Thymus (tissue), 11 donors: ENCODE measurements at regions not wholly inside any gene's neighbourhood (a gene's known extent, or its start where the extent isn't known, plus 50 kb on each side); places are given as distances from the start of the nearest gene placed in this dataset.
"Not testable (repeated sequence)": the region's sequence is repeated elsewhere in the genome, so short reads cannot be mapped to it uniquely, and the experiment has no call there.

Experiments
- DNase-seq, 9 donors: peaks; one replicate each; pipeline ENCODE4 v3.0.0-alpha.2; 2013; ENCODE audit warnings: low spot score in 9 of 9, low read depth in 6 of 9, missing footprints in 1 of 9
- H3K27ac ChIP-seq, 2 donors: one replicate each; pipeline ENCODE4 v1.5.1; 2013; ENCODE audit warnings: control low read depth in 1 of 2, low read depth in 1 of 2, low read length in 1 of 2, mild to moderate bottlenecking in 1 of 2, moderate library complexity in 1 of 2
- H3K27me3 ChIP-seq, 2 donors: one replicate each; pipeline ENCODE4 v1.5.1; 2013; ENCODE audit warnings: low read length in 1 of 2; ENCODE audit not compliant: control insufficient read depth in 2 of 2, insufficient read depth in 1 of 2
- H3K36me3 ChIP-seq, 2 donors: one replicate each; pipeline ENCODE4 v1.5.1; 2013; ENCODE audit warnings: low read length in 1 of 2, mild to moderate bottlenecking in 1 of 2, moderate library complexity in 1 of 2; ENCODE audit not compliant: control insufficient read depth in 2 of 2, insufficient read depth in 2 of 2
- H3K4me1 ChIP-seq, 2 donors: one replicate each; pipeline ENCODE4 v1.5.1; 2013; ENCODE audit warnings: low read length in 2 of 2; ENCODE audit not compliant: control insufficient read depth in 2 of 2, insufficient read depth in 2 of 2
- H3K4me3 ChIP-seq, 2 donors: one replicate each; pipeline ENCODE4 v1.5.1; 2013; ENCODE audit warnings: low read length in 2 of 2, control low read depth in 1 of 2, mild to moderate bottlenecking in 1 of 2
- H3K9me3 ChIP-seq, 2 donors: one replicate each; pipeline ENCODE4 v1.5.1; 2013; ENCODE audit warnings: low read length in 1 of 2, mild to moderate bottlenecking in 1 of 2; ENCODE audit not compliant: control insufficient read depth in 2 of 2, insufficient read depth in 1 of 2
- WGBS: extraction: QIAGEN DNeasy Blood & Tissue Kit; methylation state at CpG from one replicate; pipeline ENCODE4 v1.1.7; 2013; 5-methylcytosine and 5-hydroxymethylcytosine counted together
- donor health status: healthy.

GRCh38 chr7:65453341-65454030, 79.8 kb downstream of the ZNF92 start:
- H3K4me3 ChIP-seq = no peak overlapping the region
- no peak for DNase-seq
- no peaks in the 10 kb centered on the region for H3K27me3 ChIP-seq
- 61% methylated on average over 9 of the region's 9 CpGs for WGBS
- H3K9me3 ChIP-seq = no peaks in the 10 kb centered on the region
- H3K27ac ChIP-seq = no peak overlapping the region
- no peaks in the 10 kb centered on the region for H3K4me1 ChIP-seq
- no peaks in the 10 kb centered on the region for H3K36me3 ChIP-seq

GRCh38 chr7:65454469-65454868, 80.8 kb downstream of the ZNF92 start:
- H3K9me3 ChIP-seq = no peaks in the 10 kb centered on the region
- H3K27me3 ChIP-seq = no peaks in the 10 kb centered on the region
- H3K36me3 ChIP-seq = no peaks in the 10 kb centered on the region
- H3K4me3 ChIP-seq = no peak overlapping the region
- no peak overlapping the region for H3K27ac ChIP-seq
- H3K4me1 ChIP-seq = no peaks in the 10 kb centered on the region
- DNase-seq = no peak

GRCh38 chr7:65455050-65455449, 81.4 kb downstream of the ZNF92 start:
- H3K36me3 ChIP-seq, H3K27me3 ChIP-seq, H3K27ac ChIP-seq, H3K4me1 ChIP-seq, DNase-seq, H3K4me3 ChIP-seq, H3K9me3 ChIP-seq: not testable (repeated sequence)
- 88% methylated on average over 4 of the region's 4 CpGs for WGBS

GRCh38 chr7:65457705-65458104, 84.0 kb downstream of the ZNF92 start:
- no peaks in the 10 kb centered on the region for H3K36me3 ChIP-seq
- no peak overlapping the region for H3K4me3 ChIP-seq
- no peak overlapping the region for H3K27ac ChIP-seq
- no peaks in the 10 kb centered on the region for H3K27me3 ChIP-seq
- H3K4me1 ChIP-seq = no peaks in the 10 kb centered on the region
- H3K9me3 ChIP-seq = no peaks in the 10 kb centered on the region
- 98% methylated on average over 5 of the region's 5 CpGs for WGBS
- DNase-seq = no peak

- Histone ChIP-seq H3K27me3 (no peaks in the 10 kb centered on the region), H3K36me3 (no peaks in the 10 kb centered on the region), H3K4me3 (no peak overlapping the region), H3K9me3 (no peaks in the 10 kb centered on the region), H3K27ac (no peak overlapping the region), H3K4me1 (no peaks in the 10 kb centered on the region)
- WGBS = 92% methylated on average over 4 of the region's 4 CpGs
- no peak for DNase-seq
Measured at GRCh38 chr7:65459438-65459837, 85.8 kb downstream of the ZNF92 start.

- no peak for DNase-seq
- no peaks in the 10 kb centered on the region for H3K27me3 ChIP-seq
- H3K4me1 ChIP-seq = no peaks in the 10 kb centered on the region
- H3K36me3 ChIP-seq = no peaks in the 10 kb centered on the region
- no peak overlapping the region for H3K4me3 ChIP-seq
- 94% methylated on average over 3 of the region's 3 CpGs for WGBS
- no peak overlapping the region for H3K27ac ChIP-seq
- no peaks in the 10 kb centered on the region for H3K9me3 ChIP-seq
Measured at GRCh38 chr7:65462148-65462716, 88.6 kb downstream of the ZNF92 start.

- no peak for DNase-seq
- H3K27ac ChIP-seq = no peak overlapping the region
Measured at GRCh38 chr7:65463184-65463583, 89.5 kb downstream of the ZNF92 start.

GRCh38 chr7:65469919-65470558, 96.4 kb downstream of the ZNF92 start:
- H3K4me3 ChIP-seq, H3K36me3 ChIP-seq, H3K27ac ChIP-seq, H3K4me1 ChIP-seq, H3K27me3 ChIP-seq, H3K9me3 ChIP-seq, DNase-seq: not testable (repeated sequence)
- 93% methylated on average over 14 of the region's 14 CpGs for WGBS

More at GRCh38 chr7:65463184-65463583, 89.5 kb downstream of the ZNF92 start:
- Histone ChIP-seq H3K27me3 (no peaks in the 10 kb centered on the region), H3K4me1 (no peaks in the 10 kb centered on the region), H3K9me3 (no peaks in the 10 kb centered on the region), H3K4me3 (no peak overlapping the region), H3K36me3 (no peaks in the 10 kb centered on the region)
- WGBS = 96% methylated on average over 3 of the region's 3 CpGs

- Histone ChIP-seq H3K4me3 (no peak overlapping the region), H3K9me3 (no peaks in the 10 kb centered on the region), H3K36me3 (no peaks in the 10 kb centered on the region), H3K4me1 (peaks cover 12% of the 10 kb centered on the region in 2 donors), H3K27ac (no peak overlapping the region), H3K27me3 (no peaks in the 10 kb centered on the region)
- 73% methylated on average over 4 of the region's 4 CpGs for WGBS
- no peak for DNase-seq
Measured at GRCh38 chr7:65471587-65471986, 97.9 kb downstream of the ZNF92 start.
